ENCODE measurements at regions not wholly inside any gene's neighbourhood (a gene's known extent, or its start where the extent isn't known, plus 50 kb on each side); places are given as distances from the start of the nearest gene placed in this dataset.

GRCh38 chr6:145068577-145068976 lies 666.7 kb downstream of the EPM2A start:
- no peak for DNase-seq (ENCODE audit: extremely low spot score)
- TF ChIP-seq ELF4 (IDR thresholded peaks at IDR 0.05) (no peak), FOXA1 (IDR thresholded peaks at IDR 0.05) (no peak), L3MBTL2 (conservative IDR thresholded peaks at IDR 0.05) (no peak), CTBP1 (IDR thresholded peaks at IDR 0.05; ENCODE audit: borderline replicate concordance) (no peak), ZNF384 (IDR thresholded peaks at IDR 0.05) (no peak), PKNOX1 (IDR thresholded peaks at IDR 0.05) (no peak), HDGF (IDR thresholded peaks at IDR 0.05; ENCODE audit: borderline replicate concordance) (no peak), LEF1 (IDR thresholded peaks at IDR 0.05; ENCODE audit: borderline replicate concordance) (no peak), FOXM1 (IDR thresholded peaks at IDR 0.05; ENCODE audit: borderline replicate concordance) (no peak), TARDBP (IDR thresholded peaks at IDR 0.05) (no peak), BHLHE40 (IDR thresholded peaks at IDR 0.05; ENCODE audit: borderline replicate concordance) (no peak), FOXK2 (IDR thresholded peaks at IDR 0.05) (no peak), NFRKB (IDR thresholded peaks at IDR 0.05) (no peak)
- CTCF ChIA-PET: no interaction called here
- POLR2A ChIA-PET: no interaction called here

GRCh38 chr6:145069966-145070365 lies 665.4 kb downstream of the EPM2A start:
- TF ChIP-seq PKNOX1 (IDR thresholded peaks at IDR 0.05): no peak
- TF ChIP-seq ARNT (IDR thresholded peaks at IDR 0.05): no peak
- no peak for TF ChIP-seq BHLHE40 (IDR thresholded peaks at IDR 0.05; ENCODE audit: borderline replicate concordance)
- no peak for TF ChIP-seq NFRKB (IDR thresholded peaks at IDR 0.05)
- no peak for TF ChIP-seq LEF1 (IDR thresholded peaks at IDR 0.05; ENCODE audit: borderline replicate concordance)
- TF ChIP-seq FOXM1 (IDR thresholded peaks at IDR 0.05; ENCODE audit: borderline replicate concordance): no peak
- no peak for TF ChIP-seq TARDBP (IDR thresholded peaks at IDR 0.05)
- TF ChIP-seq SUZ12 (IDR thresholded peaks at IDR 0.05): no peak
- TF ChIP-seq L3MBTL2 (conservative IDR thresholded peaks at IDR 0.05): no peak
- TF ChIP-seq CTBP1 (IDR thresholded peaks at IDR 0.05; ENCODE audit: borderline replicate concordance): no peak
- TF ChIP-seq SP1 (IDR thresholded peaks at IDR 0.05): no peak
- TF ChIP-seq FOXA1 (IDR thresholded peaks at IDR 0.05): no peak
- ChIA-PET CTCF (no interaction called here), POLR2A (no interaction called here)
- no peak for DNase-seq (ENCODE audit: extremely low spot score)

- CTCF ChIA-PET: no interaction called here
- POLR2A ChIA-PET: no interaction called here
- no peak for DNase-seq (ENCODE audit: extremely low spot score)
- TF ChIP-seq SUZ12 (IDR thresholded peaks at IDR 0.05): no peak
- TF ChIP-seq SP1 (IDR thresholded peaks at IDR 0.05): no peak
- no peak for TF ChIP-seq NFRKB (IDR thresholded peaks at IDR 0.05)
- TF ChIP-seq FOXM1 (IDR thresholded peaks at IDR 0.05; ENCODE audit: borderline replicate concordance): no peak
- no peak for TF ChIP-seq ELF4 (IDR thresholded peaks at IDR 0.05)
- TF ChIP-seq FOXA1 (IDR thresholded peaks at IDR 0.05): no peak
- TF ChIP-seq L3MBTL2 (conservative IDR thresholded peaks at IDR 0.05): no peak
- TF ChIP-seq FOXK2 (IDR thresholded peaks at IDR 0.05): no peak
- no peak for TF ChIP-seq PKNOX1 (IDR thresholded peaks at IDR 0.05)
- no peak for TF ChIP-seq HDGF (IDR thresholded peaks at IDR 0.05; ENCODE audit: borderline replicate concordance)
- no peak for TF ChIP-seq CTBP1 (IDR thresholded peaks at IDR 0.05; ENCODE audit: borderline replicate concordance)
- no peak for TF ChIP-seq ZNF384 (IDR thresholded peaks at IDR 0.05)
- TF ChIP-seq TARDBP (IDR thresholded peaks at IDR 0.05): no peak
- TF ChIP-seq BHLHE40 (IDR thresholded peaks at IDR 0.05; ENCODE audit: borderline replicate concordance): no peak
- no peak for TF ChIP-seq ARNT (IDR thresholded peaks at IDR 0.05)
- no peak for TF ChIP-seq LEF1 (IDR thresholded peaks at IDR 0.05; ENCODE audit: borderline replicate concordance)
Measured at GRCh38 chr6:145070791-145071190, 664.5 kb downstream of the EPM2A start.

GRCh38 chr6:145071836-145072235 lies 663.5 kb downstream of the EPM2A start:
- POLR2A ChIA-PET: no interaction called here
- CTCF ChIA-PET: no interaction called here

GRCh38 chr6:145073811-145074210 lies 661.5 kb downstream of the EPM2A start:
- ChIA-PET CTCF (no interaction called here), POLR2A (no interaction called here)
- TF ChIP-seq L3MBTL2 (conservative IDR thresholded peaks at IDR 0.05) (no peak), HDGF (IDR thresholded peaks at IDR 0.05; ENCODE audit: borderline replicate concordance) (no peak), TARDBP (IDR thresholded peaks at IDR 0.05) (no peak), BHLHE40 (IDR thresholded peaks at IDR 0.05; ENCODE audit: borderline replicate concordance) (no peak), ELF4 (IDR thresholded peaks at IDR 0.05) (no peak), FOXM1 (IDR thresholded peaks at IDR 0.05; ENCODE audit: borderline replicate concordance) (no peak), SUZ12 (IDR thresholded peaks at IDR 0.05) (no peak), ZNF384 (IDR thresholded peaks at IDR 0.05) (no peak), FOXK2 (IDR thresholded peaks at IDR 0.05) (no peak), PKNOX1 (IDR thresholded peaks at IDR 0.05) (no peak), SP1 (IDR thresholded peaks at IDR 0.05) (no peak), FOXA1 (IDR thresholded peaks at IDR 0.05) (no peak), ARNT (IDR thresholded peaks at IDR 0.05) (no peak), CTBP1 (IDR thresholded peaks at IDR 0.05; ENCODE audit: borderline replicate concordance) (no peak), LEF1 (IDR thresholded peaks at IDR 0.05; ENCODE audit: borderline replicate concordance) (no peak), NFRKB (IDR thresholded peaks at IDR 0.05) (no peak)
- no peak for DNase-seq (ENCODE audit: extremely low spot score)

More at GRCh38 chr6:145071836-145072235, 663.5 kb downstream of the EPM2A start:
- DNase-seq (ENCODE audit: extremely low spot score): no peak
- TF ChIP-seq FOXM1 (IDR thresholded peaks at IDR 0.05; ENCODE audit: borderline replicate concordance) (no peak), PKNOX1 (IDR thresholded peaks at IDR 0.05) (no peak), TARDBP (IDR thresholded peaks at IDR 0.05) (no peak), FOXK2 (IDR thresholded peaks at IDR 0.05) (no peak), LEF1 (IDR thresholded peaks at IDR 0.05; ENCODE audit: borderline replicate concordance) (no peak), ARNT (IDR thresholded peaks at IDR 0.05) (no peak), SUZ12 (IDR thresholded peaks at IDR 0.05) (no peak), SP1 (IDR thresholded peaks at IDR 0.05) (no peak), ELF4 (IDR thresholded peaks at IDR 0.05) (no peak), ZNF384 (IDR thresholded peaks at IDR 0.05) (no peak), FOXA1 (IDR thresholded peaks at IDR 0.05) (no peak), HDGF (IDR thresholded peaks at IDR 0.05; ENCODE audit: borderline replicate concordance) (no peak), L3MBTL2 (conservative IDR thresholded peaks at IDR 0.05) (no peak), CTBP1 (IDR thresholded peaks at IDR 0.05; ENCODE audit: borderline replicate concordance) (no peak), BHLHE40 (IDR thresholded peaks at IDR 0.05; ENCODE audit: borderline replicate concordance) (no peak), NFRKB (IDR thresholded peaks at IDR 0.05) (no peak)
